ENCODE measurements at regions not wholly inside any gene's neighbourhood (a gene's known extent, or its start where the extent isn't known, plus 50 kb on each side); places are given as distances from the start of the nearest gene placed in this dataset.

DNA sequence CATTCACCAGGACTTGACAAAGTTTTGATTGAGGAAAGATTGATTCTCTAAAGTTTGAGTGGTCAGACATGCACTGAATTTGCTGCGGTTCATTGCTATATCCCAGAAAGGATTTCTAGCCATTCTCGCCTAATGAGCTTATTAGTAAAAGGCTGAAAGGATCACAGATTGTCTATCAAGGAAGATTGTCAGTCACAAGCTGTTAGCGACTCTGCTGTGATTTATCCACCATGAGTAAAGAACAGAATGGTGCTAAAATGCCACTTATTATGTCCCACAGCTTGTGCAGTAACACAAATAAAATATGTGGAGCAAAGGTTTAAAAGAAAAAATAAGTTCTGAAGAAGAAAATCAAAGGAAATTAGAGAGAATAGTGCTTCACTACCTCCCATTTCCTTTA is 701.2 kb upstream of the CDH7 start:
- TF ChIP-seq, protein P1, sequence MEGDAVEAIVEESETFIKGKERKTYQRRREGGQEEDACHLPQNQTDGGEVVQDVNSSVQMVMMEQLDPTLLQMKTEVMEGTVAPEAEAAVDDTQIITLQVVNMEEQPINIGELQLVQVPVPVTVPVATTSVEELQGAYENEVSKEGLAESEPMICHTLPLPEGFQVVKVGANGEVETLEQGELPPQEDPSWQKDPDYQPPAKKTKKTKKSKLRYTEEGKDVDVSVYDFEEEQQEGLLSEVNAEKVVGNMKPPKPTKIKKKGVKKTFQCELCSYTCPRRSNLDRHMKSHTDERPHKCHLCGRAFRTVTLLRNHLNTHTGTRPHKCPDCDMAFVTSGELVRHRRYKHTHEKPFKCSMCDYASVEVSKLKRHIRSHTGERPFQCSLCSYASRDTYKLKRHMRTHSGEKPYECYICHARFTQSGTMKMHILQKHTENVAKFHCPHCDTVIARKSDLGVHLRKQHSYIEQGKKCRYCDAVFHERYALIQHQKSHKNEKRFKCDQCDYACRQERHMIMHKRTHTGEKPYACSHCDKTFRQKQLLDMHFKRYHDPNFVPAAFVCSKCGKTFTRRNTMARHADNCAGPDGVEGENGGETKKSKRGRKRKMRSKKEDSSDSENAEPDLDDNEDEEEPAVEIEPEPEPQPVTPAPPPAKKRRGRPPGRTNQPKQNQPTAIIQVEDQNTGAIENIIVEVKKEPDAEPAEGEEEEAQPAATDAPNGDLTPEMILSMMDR (IDR thresholded peaks at IDR 0.05), result no peak
- intact Hi-C loops (cut with DNase I), result no loop called here
- no peaks in the 10 kb centered on the region for H3K27me3 ChIP-seq
- WGBS, 2 donors, result 68 to 70% methylated on average over 3 of the region's 3 CpGs
- H3K4me1 ChIP-seq, result no peaks in the 10 kb centered on the region
- DNase-seq (no peak), ATAC-seq (no peak)
- H3K4me3 ChIP-seq, result no peak overlapping the region
- H3K36me3 ChIP-seq, result no peaks in the 10 kb centered on the region
- H3K27ac ChIP-seq, result no peak overlapping the region
- H3K9me3 ChIP-seq, result peaks cover 0 to 2% (median 0%) of the 10 kb centered on the region in 11 donors

DNA sequence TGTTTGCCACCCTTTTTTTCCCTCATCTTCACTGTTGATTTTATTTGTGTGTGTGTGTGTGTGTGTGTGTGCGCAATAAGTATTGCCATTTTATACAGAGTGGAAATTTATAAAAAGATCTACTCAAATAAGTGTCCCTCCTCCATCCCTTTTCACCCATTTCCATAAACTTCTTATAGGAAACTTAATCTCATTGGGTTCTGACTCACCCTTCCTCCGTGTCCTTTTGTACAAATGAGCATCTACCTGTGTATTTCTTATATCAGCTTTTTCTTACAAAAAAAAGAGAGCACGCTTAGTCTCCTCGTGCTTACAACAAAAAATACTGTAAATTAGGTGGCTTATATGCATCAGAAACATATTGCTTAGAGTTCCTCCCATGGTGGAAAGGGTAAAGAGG is 711.2 kb upstream of the CDH7 start:
- ATAC-seq, result no peak
- WGBS, 2 donors, result 79 to 88% methylated on average over 4 of the region's 4 CpGs
- Histone ChIP-seq H3K27me3 (no peaks in the 10 kb centered on the region), H3K36me3 (no peaks in the 10 kb centered on the region), H3K4me3 (no peak overlapping the region), H3K4me1 (no peaks in the 10 kb centered on the region), H3K27ac (no peak overlapping the region), H3K9me3 (no peaks in the 10 kb centered on the region)
- TF ChIP-seq, protein P1 (IDR thresholded peaks at IDR 0.05), result no peak
- DNase-seq, result no peak
- intact Hi-C loops (cut with DNase I), result no loop called here

DNA sequence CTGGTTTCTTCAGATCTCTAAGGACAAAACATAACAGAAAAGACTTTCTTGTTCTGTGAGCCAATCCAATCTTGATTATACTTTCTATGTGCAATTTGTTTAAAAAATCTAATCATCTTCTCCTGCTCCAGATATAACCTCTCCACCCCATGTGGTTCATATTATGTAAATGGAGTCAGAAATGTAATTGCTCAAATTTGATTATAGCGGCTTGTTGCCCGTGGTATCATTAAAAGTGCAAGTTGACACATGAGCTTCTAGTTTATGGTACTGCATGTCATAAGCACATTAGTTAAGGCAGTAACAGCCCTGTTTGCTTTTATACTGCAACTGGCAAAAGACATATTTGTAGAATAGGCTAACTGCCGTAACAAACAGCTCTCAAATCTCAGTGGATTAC is 715.1 kb upstream of the CDH7 start:
- H3K9me3 ChIP-seq, result no peaks in the 10 kb centered on the region
- TF ChIP-seq, protein P1 (IDR thresholded peaks at IDR 0.05), result no peak
- H3K4me1 ChIP-seq, result no peaks in the 10 kb centered on the region
- H3K4me3 ChIP-seq, result no peak overlapping the region
- H3K27ac ChIP-seq, result no peak overlapping the region
- no peak for ATAC-seq
- 81 to 87% methylated on average over 3 of the region's 3 CpGs for WGBS, 2 donors
- no peak for DNase-seq
- no peaks in the 10 kb centered on the region for H3K36me3 ChIP-seq
- intact Hi-C loops (cut with DNase I), result no loop called here
- no peaks in the 10 kb centered on the region for H3K27me3 ChIP-seq

DNA sequence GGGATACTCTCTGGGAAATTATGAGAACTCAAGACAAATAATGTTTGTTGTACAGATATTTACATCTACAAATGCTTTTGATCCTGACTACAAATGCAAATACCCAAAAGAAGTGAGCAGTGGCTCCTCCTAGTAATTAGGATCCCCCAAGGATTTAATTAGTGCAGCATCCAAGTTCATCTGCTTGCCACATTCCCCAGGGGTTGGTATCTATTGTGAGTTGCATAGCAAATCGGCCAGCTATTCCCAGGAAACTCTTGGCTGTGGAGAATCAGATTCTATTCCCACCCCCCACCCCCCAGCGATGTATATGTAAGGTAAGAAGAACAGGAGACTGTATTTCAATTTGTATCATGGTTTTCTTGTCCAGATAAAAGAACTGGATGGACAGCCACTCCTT is 725.1 kb upstream of the CDH7 start:
- TF ChIP-seq, protein P1 (IDR thresholded peaks at IDR 0.05), result no peak
- H3K27me3 ChIP-seq, result no peaks in the 10 kb centered on the region

DNA sequence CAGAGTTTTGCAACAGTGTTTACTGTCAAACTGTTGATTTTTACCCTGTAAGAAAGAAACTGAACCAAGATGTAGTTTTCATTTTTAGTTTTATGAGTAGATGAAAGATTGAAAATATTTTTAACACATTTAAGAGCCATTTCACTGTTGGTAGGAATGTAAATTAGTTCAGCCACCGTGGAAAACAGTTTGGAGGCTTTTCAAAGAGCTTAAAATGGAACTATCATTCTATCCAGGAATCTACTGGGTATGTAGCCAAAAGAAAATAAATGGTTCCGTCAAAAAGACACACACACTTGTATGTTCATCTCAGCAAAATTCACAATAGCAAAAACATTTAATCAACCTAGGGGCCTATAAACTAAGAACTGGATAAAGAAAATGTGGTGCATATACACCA is 729.8 kb upstream of the CDH7 start:
- Histone ChIP-seq H3K27me3 (no peaks in the 10 kb centered on the region), H3K27ac (no peak overlapping the region), H3K36me3 (no peaks in the 10 kb centered on the region), H3K4me1 (no peaks in the 10 kb centered on the region), H3K9me3 (peaks cover 0 to 20% (median 0%) of the 10 kb centered on the region in 11 donors), H3K4me3 (no peak overlapping the region)
- no peak for ATAC-seq
- WGBS, 2 donors, result 45 to 56% methylated on average over 2 of the region's 2 CpGs
- DNase-seq, result no peak
- intact Hi-C loops (cut with DNase I), result no loop called here
- TF ChIP-seq, protein P1 (IDR thresholded peaks at IDR 0.05), result no peak

More for the DNA sequence above, 725.1 kb upstream of the CDH7 start:
- Histone ChIP-seq H3K4me3 (no peak overlapping the region), H3K9me3 (peaks cover 0 to 20% (median 0%) of the 10 kb centered on the region in 11 donors), H3K4me1 (no peaks in the 10 kb centered on the region), H3K27ac (no peak overlapping the region), H3K36me3 (no peaks in the 10 kb centered on the region)
- 55 to 57% methylated on average over 2 of the region's 2 CpGs for WGBS, 2 donors
- no peak for ATAC-seq
- intact Hi-C loops (cut with DNase I), result no loop called here
- no peak for DNase-seq

Data from heart right ventricle (tissue), 16 donors.